ENCODE measurements at regions not wholly inside any gene's neighbourhood (a gene's known extent, or its start where the extent isn't known, plus 50 kb on each side); places are given as distances from the start of the nearest gene placed in this dataset.

- H3K9me3 ChIP-seq (ENCODE audit: control insufficient read depth, insufficient read depth, low read length) = peaks cover 2% of the 10 kb centered on the region; the same call in 1 of the 2 replicates
These were observed 261.0 kb upstream of the CPHXL start for GRCh38 chr16:75987323-75987722.

More at GRCh38 chr16:75987323-75987722, 261.0 kb upstream of the CPHXL start:
- H2AFZ ChIP-seq (replicated peaks; ENCODE audit: low read length, poor library complexity) = no peak overlapping the region
- no peak overlapping the region for H2AK9ac ChIP-seq (replicated peaks; ENCODE audit: low read depth, low read length, poor library complexity)
- dilution Hi-C loops (cut with HindIII; ENCODE audit: low sequenced_read_pairs, unreplicated experiment) (no loop called here), in situ Hi-C loops (cut with MboI; ENCODE audit: low sequenced_read_pairs) (no loop called here), intact Hi-C loops (cut with micrococcal nuclease) (no loop called here)
- H3K27ac ChIP-seq (ENCODE audit: insufficient read depth, low read length) = no peak overlapping the region
- no TSS peak for BruUV-seq (replicated peaks)
- no peaks in the 10 kb centered on the region for H3K79me1 ChIP-seq (ENCODE audit: low read depth in 1 of 2, low read length in 2 of 2)
- H4K20me1 ChIP-seq (ENCODE audit: insufficient read depth, low read length) = no peaks in the 10 kb centered on the region
- H3K4me1 ChIP-seq (ENCODE audit: control insufficient read depth, insufficient read depth, low read length) = no peaks in the 10 kb centered on the region
- no peak for ATAC-seq (ENCODE audit: low read depth)
- H3K14ac ChIP-seq (replicated peaks; ENCODE audit: low read depth, low read length) = no peak overlapping the region
- H2BK20ac ChIP-seq (ENCODE audit: low read depth, low read length) = no peak overlapping the region
- H3K18ac ChIP-seq (ENCODE audit: low read depth, low read length) = no peak overlapping the region
- H3K27me3 ChIP-seq (ENCODE audit: control insufficient read depth, insufficient read depth, low read length) = no peaks in the 10 kb centered on the region
- no peak for DNase-seq
- H3K4me2 ChIP-seq (ENCODE audit: low read depth, low read length) = no peak overlapping the region
- no peaks in the 10 kb centered on the region for H3K9me1 ChIP-seq (ENCODE audit: insufficient read depth, low read length)
- no peak overlapping the region for H4K8ac ChIP-seq (ENCODE audit: low read depth in 2 of 2, low read length in 2 of 2)
- no peak overlapping the region for H3K4me3 ChIP-seq (ENCODE audit: insufficient read depth, low read depth, low read length)
- H3K23ac ChIP-seq (ENCODE audit: low read depth, low read length) = no peak overlapping the region
- TF ChIP-seq MXI1 (IDR thresholded peaks at IDR 0.05; ENCODE audit: borderline replicate concordance, low read depth, low read length) (no peak), RFX5 (IDR thresholded peaks at IDR 0.05; ENCODE audit: low read depth, low read length) (no peak)
- TF ChIP-seq, protein P1, sequence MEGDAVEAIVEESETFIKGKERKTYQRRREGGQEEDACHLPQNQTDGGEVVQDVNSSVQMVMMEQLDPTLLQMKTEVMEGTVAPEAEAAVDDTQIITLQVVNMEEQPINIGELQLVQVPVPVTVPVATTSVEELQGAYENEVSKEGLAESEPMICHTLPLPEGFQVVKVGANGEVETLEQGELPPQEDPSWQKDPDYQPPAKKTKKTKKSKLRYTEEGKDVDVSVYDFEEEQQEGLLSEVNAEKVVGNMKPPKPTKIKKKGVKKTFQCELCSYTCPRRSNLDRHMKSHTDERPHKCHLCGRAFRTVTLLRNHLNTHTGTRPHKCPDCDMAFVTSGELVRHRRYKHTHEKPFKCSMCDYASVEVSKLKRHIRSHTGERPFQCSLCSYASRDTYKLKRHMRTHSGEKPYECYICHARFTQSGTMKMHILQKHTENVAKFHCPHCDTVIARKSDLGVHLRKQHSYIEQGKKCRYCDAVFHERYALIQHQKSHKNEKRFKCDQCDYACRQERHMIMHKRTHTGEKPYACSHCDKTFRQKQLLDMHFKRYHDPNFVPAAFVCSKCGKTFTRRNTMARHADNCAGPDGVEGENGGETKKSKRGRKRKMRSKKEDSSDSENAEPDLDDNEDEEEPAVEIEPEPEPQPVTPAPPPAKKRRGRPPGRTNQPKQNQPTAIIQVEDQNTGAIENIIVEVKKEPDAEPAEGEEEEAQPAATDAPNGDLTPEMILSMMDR (conservative IDR thresholded peaks at IDR 0.05; ENCODE audit: low read depth, low read length) = no peak
- 80% methylated on average over 1 of the region's 2 CpGs; no CpG with 5 or more reads in 1 of the 2 experiments for WGBS, 2 experiments (ENCODE audit: extremely low coverage in 2 of 2, insufficient read length in 1 of 2)
- H3K4ac ChIP-seq (ENCODE audit: low read depth, low read length) = no peak overlapping the region
- no peak overlapping the region for H3K9ac ChIP-seq (ENCODE audit: low read depth, low read length)
- no peaks in the 10 kb centered on the region for H3K36me3 ChIP-seq (ENCODE audit: control insufficient read depth, insufficient read depth, low read length)
- H3K56ac ChIP-seq (ENCODE audit: extremely low read depth, insufficient read depth, low read length) = no peak overlapping the region
- no peak overlapping the region for H4K91ac ChIP-seq (ENCODE audit: insufficient read depth, low read depth, low read length)
- H2BK5ac ChIP-seq (ENCODE audit: low read depth, low read length, poor library complexity, severe bottlenecking) = no peak overlapping the region
- no peak overlapping the region for H2AK5ac ChIP-seq (ENCODE audit: low read depth, low read length)
- CTCF ChIA-PET = no interaction called here
- H4K5ac ChIP-seq (ENCODE audit: low read depth, low read length) = no peak overlapping the region
- H2BK15ac ChIP-seq (ENCODE audit: low read depth, low read length) = no peak overlapping the region
- H2BK120ac ChIP-seq (ENCODE audit: low read depth, low read length) = no peak overlapping the region
- POLR2A ChIA-PET (ENCODE audit: unreplicated experiment) = no interaction called here

Data from IMR-90 (cell line).